HEK293T (cell line): ENCODE measurements at regions not wholly inside any gene's neighbourhood (a gene's known extent, or its start where the extent isn't known, plus 50 kb on each side); places are given as distances from the start of the nearest gene placed in this dataset.

ENCODE experiments used
- BHLHE40 ChIP-seq: fragments of 450-650 bp; IDR thresholded peaks from 2 replicates; pipeline ENCODE4 v1.6.1; 2016; ENCODE audit warnings: mild to moderate bottlenecking, moderate library complexity, borderline replicate concordance
- HDGF ChIP-seq: fragments of 450-650 bp; IDR thresholded peaks from 2 replicates; pipeline ENCODE4 v1.6.1; 2017; ENCODE audit warnings: antibody characterized with exemption, borderline replicate concordance
- SUZ12 ChIP-seq: fragments of 450-650 bp; IDR thresholded peaks from 2 replicates; pipeline ENCODE4 v1.6.1; 2016; ENCODE audit warnings: mild to moderate bottlenecking

- TF ChIP-seq HDGF (no peak), SUZ12 (no peak), BHLHE40 (no peak)
Observed at GRCh38 chr21:24781146-24781545, 826.1 kb downstream of the MRPL39 start.
